HG03442 (cell line): ENCODE measurements at regions not wholly inside any gene's neighbourhood (a gene's known extent, or its start where the extent isn't known, plus 50 kb on each side); places are given as distances from the start of the nearest gene placed in this dataset.
"Not testable (repeated sequence)": the region's sequence is repeated elsewhere in the genome, so short reads cannot be mapped to it uniquely, and the experiment has no call there.

Experiments
- ATAC-seq: cut with Tn5 transposase; IDR thresholded peaks from one replicate; pipeline ENCODE4 v1.9.1; 2021; ENCODE audit warnings: mild to moderate bottlenecking, moderate library complexity; ENCODE audit not compliant: unreplicated experiment

- ATAC-seq, result not testable (repeated sequence)
Observed at GRCh38 chr1:761791-762190, 75.3 kb upstream of the OR4F16 start.

- ATAC-seq, result not testable (repeated sequence)
Observed at GRCh38 chr1:771449-771848, 85.0 kb upstream of the OR4F16 start.

GRCh38 chr1:777480-778180, 91.2 kb upstream of the OR4F16 start:
- not testable (repeated sequence) for ATAC-seq

GRCh38 chr1:778451-779278, 92.2 kb upstream of the OR4F16 start:
- peak; percentile 99 for ATAC-seq

GRCh38 chr1:779621-780020, 93.2 kb upstream of the OR4F16 start:
- not testable (repeated sequence) for ATAC-seq

- no peak for ATAC-seq
Observed at GRCh38 chr1:788835-789234, 102.4 kb upstream of the OR4F16 start.

GRCh38 chr1:789606-790005, 103.2 kb upstream of the OR4F16 start:
- ATAC-seq, result not testable (repeated sequence)

- not testable (repeated sequence) for ATAC-seq
Observed at GRCh38 chr1:790388-790930, 104.0 kb upstream of the OR4F16 start.

GRCh38 chr1:794310-794709, 107.9 kb upstream of the OR4F16 start:
- not testable (repeated sequence) for ATAC-seq

- ATAC-seq, result not testable (repeated sequence)
Observed at GRCh38 chr1:794918-795584, 108.6 kb upstream of the OR4F16 start.

GRCh38 chr1:797649-798048, 111.2 kb upstream of the OR4F16 start:
- not testable (repeated sequence) for ATAC-seq

- ATAC-seq, result not testable (repeated sequence)
Observed at GRCh38 chr1:800397-800796, 113.9 kb upstream of the OR4F16 start.

- ATAC-seq, result peak; percentile 87
Observed at GRCh38 chr1:804378-805115, 118.1 kb upstream of the OR4F16 start.

GRCh38 chr1:805310-805709, 118.4 kb upstream of the SAMD11 start:
- ATAC-seq, result not testable (repeated sequence)

- ATAC-seq, result not testable (repeated sequence)
Observed at GRCh38 chr1:807066-807465, 116.7 kb upstream of the SAMD11 start.

- not testable (repeated sequence) for ATAC-seq
Observed at GRCh38 chr1:807699-808390, 115.9 kb upstream of the SAMD11 start.

GRCh38 chr1:810949-811348, 112.8 kb upstream of the SAMD11 start:
- not testable (repeated sequence) for ATAC-seq

- ATAC-seq, result not testable (repeated sequence)
Observed at GRCh38 chr1:812535-813127, 111.1 kb upstream of the SAMD11 start.

- not testable (repeated sequence) for ATAC-seq
Observed at GRCh38 chr1:814543-814942, 109.2 kb upstream of the SAMD11 start.
